Putamen (tissue), 1 donor: ENCODE measurements at regions not wholly inside any gene's neighbourhood (a gene's known extent, or its start where the extent isn't known, plus 50 kb on each side); places are given as distances from the start of the nearest gene placed in this dataset.

Experiments used
- DNase-seq: peaks from one replicate; pipeline ENCODE4 v3.0.0-alpha.2; 2016; ENCODE audit warnings: low spot score

DNA sequence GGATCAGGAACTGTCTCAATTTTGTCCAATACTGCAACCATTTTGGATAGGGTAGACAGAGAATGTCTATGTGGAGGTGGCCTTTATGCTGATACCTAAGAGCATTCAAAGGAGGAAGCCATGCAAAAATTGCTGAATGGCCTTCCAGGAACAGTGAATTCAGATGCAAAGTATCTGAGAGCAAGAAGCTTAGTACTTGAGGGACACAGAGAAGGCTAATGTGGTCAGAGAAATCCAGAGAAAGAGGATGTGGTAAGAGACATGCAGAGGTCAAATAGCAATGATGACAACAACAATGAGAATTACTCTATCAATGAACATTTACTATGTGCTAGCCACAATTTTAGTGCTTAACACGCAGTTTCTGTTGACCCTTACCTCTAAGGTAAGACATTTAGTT lies 785.6 kb upstream of the KLHL1 start:
- no peak for DNase-seq

DNA sequence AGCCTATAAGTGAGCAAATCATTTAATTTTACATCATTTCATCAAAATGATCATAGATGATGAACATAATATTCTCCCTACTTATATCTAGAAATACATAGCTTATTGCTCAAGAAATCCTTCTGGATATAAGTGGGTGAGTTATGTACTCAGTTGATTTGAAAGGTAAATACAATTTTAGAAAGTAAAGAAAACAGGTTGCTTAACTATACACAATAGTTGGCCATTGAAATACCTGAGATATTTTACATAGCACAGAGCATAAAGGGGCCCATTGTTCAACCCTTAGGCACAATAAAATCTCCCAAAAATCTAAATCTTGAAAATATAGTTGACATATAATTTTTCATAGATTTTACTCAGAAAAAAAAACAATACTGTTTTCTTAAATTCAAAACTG lies 782.0 kb upstream of the KLHL1 start:
- DNase-seq: no peak

DNA sequence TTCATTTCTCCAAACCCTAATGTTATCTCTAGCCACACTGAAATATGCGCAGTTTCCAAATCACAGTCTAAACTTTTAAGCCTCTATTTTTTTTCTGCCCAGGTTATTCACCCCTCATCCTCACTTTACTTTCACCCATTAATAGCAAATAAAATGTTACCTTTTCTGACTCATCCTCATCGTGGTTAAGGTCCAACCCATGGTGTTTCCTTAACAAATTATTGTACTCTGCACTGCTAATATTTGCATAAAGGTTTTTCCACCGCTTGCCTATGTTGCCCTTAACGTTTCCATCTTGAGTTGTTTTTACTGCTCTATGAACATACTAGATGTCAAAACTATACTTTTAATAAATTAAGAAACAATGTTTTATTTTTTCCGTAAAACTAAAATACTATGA lies 780.9 kb upstream of the KLHL1 start:
- no peak for DNase-seq

DNA sequence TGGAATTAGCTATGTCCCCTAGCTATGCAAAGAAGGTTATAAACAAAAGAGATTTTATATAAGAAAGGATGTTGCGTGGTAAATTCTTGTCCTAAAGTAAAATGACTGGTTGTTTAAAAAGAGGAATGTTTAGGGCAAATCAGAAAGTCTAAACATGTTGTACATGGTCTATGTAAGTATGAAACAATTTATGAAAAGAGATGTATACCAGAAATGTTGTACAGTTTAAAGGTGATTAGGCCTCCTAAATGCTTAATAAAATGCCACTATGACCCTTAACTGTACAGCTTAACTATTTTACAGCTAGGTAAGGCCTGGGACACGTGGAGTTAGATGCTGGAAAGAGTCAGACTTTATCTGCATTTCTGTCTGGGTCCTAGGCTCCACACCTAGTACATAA lies 775.9 kb upstream of the KLHL1 start:
- DNase-seq: no peak

DNA sequence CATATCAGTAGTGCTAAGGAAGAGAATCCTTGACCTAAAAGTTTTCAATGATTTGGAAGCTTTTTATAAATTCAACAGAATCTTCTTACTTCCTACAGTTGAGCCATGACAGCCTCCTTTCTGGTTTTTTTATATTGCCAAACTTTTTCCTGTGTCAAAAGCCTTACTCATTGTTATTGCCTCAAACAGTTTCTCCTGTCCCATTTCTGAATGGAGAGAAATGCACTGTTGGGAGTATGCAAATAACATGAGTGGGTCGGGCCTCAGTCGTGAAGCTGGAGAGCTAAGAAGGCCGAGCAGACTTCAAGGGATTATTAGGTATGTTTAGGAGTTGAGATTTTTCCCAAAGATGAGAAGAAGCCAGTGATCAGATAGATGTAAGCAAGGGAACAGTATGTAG lies 766.4 kb upstream of the KLHL1 start:
- no peak for DNase-seq

DNA sequence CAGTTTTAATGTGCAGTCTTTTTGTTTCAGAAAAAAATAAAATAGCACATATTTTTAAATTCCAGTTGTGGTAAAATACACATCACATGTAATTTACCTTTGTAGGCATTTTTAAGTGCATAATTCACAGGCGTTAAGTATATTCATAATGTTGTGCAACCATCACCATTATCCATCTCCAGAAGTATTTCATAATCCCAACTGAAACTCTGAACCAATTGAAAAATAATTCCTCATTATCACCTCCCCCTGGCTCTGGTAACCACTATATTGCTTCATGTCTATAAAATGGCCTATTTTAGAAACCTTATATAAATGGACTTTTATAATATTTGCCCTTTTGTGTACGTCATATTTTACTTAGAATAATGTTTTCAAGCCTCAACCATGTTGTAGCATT lies 756.5 kb upstream of the KLHL1 start:
- DNase-seq: no peak

DNA sequence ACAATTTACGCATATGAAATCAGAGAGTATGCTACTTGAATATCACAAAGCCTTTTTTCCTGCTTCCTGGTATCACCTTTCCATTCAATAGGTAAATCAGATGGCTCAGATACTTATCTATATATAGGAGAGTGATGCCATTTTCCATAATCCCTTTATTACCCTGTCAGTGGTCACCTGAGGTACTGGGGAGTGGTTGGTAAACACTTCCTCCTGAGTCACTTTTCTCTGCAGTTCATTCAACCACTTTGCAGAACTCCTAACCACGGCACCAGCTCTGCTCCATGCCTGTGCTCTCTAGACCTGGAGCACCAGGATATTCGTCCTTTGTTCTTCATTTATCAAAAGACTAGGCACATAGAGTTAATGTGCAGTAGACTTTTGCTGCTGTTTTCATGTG lies 748.5 kb upstream of the KLHL1 start:
- no peak for DNase-seq

DNA sequence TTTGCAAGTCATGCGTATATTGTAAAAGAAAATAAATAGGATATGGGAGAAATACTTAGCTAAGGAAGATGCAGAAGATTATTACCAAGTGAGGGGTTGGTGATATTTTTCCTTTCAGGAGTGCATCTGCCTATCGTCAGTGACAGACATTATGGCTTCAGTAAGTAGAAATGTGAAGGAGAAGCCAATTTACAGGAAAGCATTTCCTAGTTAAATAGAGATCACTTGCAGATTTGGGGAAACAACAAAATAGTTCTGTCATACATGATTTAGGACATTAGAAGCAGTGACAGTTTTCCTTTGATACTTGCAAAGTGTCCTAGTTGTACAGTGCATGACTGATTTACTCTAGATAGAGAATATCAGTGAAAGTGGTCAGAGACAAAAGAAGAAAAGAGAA lies 747.8 kb upstream of the KLHL1 start:
- DNase-seq: no peak

DNA sequence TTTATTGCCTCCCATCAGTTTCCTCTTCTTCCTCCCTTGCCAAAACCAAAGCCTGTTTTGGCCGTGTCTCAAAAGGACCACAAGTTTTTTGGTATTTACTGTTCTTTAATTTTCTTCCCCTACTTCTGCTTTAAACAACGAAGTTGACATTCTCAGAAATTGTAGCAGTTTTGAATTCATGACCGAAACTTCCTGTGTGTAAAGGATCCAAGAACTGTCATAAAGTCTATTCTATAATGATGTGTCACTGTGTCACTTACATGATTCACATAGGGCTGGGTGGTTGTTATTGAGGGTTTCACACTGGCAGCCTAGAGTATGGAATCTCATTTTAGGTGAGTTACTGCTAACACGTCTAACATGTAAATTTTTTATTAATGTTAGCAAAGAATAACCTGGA lies 741.0 kb upstream of the KLHL1 start:
- DNase-seq: no peak

DNA sequence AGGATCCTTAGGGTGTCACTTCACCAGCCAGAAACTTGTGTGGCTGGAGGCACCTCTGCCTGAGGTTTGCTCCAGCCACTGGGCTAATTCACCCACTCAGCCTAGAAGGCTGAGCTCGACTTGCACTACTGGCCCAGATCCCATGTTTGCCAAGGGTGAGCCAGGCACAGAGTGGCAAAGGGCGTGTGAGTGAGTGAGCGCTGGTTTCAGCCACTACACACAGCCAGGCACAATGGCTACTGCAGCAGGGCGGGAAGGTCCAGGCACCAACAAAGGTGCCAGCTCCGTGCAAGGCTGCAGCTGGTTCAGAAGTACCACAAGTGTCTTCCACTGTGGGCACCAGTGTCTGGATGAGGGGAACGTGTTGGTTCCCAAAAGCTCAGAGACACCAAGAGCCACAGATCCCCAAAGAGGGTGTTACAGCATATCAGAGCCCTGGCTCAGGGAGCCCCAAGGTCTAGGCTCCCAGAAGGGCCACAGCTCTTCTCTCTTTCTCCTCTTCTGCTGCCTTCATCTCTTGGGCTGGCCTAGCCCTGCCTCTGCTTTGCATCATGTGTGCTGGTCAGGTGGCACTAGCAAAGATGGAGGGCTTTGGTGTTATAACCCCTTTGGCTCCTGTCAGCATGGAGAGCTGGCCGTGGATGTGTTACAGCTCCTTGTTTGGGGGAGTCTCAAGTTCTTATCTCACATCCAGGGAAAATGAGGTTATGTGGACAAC lies 736.3 kb upstream of the KLHL1 start:
- DNase-seq: no peak

DNA sequence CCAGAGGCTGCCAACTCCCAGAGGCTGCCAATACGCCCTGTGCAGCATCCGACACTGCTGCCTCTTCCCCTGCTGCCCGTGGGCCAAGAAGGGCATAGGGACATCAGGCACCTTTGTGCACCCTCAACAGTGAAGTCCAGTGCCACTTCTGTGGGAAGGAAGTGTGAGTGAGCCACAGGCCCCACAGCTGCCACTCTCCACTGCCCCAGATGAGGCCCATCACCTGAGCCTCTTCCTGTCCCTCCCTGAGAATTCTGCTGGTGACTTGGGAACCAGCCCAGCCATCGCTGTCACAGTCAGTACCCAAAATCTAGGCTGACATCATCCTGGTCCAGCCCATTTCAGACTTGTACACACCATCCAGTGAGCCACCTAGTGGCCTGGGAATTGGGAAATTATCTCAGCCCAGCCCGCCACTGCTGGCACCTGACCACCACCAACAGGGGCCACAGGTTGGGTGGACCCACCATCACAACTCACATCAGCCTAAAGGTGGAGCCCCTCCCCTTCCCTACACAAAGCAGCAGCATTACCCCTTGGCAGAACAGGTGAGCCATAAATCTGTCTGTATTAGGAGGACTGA lies 733.9 kb upstream of the KLHL1 start:
- no peak for DNase-seq

DNA sequence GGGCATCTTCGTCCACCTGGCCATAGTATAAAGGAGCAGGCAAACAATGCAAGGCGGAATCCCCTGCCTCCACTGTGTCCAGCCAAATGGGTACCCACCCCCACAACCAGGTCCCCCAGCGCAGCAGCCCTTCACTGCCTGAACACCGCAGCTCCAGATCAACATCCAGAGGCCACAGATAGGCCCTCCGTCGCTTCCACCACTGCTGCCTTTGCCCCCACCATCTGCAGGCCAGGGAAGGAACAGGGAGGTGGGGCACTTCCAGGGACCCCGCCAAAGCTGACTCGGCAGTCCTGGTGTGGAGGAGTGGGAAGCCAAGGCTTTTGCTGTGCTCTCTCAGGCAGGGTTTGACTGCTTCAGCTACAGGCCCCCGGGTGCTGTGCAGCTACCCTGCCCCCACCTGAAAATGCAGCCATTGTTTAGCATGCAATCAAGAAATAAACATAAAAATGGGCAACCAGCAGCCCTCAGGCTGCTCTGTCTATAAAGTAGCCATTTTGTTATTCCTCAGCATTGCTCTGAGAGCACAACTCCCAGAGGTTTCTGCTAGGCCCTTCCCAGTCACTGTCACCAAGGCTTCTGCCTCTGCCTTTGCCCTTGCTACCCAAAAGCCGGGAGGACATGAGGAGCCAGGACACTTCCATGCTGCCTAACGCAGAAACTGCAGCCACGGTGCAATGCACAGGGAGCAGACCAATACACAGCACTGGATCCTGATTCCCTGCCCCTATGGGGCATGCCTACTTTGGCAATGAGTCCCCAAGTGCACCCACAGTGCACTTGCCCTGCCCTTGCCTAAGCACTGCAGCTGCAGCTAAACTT lies 733.2 kb upstream of the KLHL1 start:
- DNase-seq: no peak

DNA sequence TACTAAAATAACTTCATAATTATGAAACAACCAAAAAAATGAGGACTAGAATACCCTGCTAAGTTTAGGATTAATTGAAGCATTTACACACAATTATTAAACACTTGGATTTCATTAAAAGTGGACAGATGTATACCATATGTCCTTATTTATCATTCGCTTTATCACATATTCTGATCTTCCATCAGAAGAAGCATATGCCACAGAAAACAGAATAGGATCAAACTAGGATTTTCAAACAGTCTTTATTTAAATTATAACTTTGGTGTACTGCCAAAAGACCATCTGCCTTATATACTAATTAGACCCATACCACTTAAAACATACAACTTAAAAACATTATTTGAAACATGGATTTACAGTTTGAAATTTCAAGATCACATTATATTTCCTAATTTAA lies 727.1 kb upstream of the KLHL1 start:
- no peak for DNase-seq

DNA sequence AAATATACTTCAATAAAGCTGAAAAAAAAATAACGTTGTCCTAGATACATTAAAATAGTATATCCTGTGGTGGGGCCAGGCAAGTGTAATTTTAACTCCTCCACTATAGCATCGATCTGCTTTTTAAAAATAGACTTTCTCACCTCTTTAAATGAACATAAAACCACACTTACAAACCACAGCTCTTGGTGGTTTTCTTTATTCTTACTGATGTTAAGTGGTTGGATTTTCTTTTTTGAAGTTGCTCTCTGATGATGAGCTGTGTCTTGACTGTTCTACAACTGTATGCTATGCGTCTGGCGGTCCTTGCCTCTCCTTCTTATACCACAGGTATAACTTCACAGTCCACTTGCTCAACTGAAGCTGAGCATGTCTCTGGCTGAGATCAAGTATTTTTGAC lies 721.5 kb upstream of the KLHL1 start:
- DNase-seq: no peak

DNA sequence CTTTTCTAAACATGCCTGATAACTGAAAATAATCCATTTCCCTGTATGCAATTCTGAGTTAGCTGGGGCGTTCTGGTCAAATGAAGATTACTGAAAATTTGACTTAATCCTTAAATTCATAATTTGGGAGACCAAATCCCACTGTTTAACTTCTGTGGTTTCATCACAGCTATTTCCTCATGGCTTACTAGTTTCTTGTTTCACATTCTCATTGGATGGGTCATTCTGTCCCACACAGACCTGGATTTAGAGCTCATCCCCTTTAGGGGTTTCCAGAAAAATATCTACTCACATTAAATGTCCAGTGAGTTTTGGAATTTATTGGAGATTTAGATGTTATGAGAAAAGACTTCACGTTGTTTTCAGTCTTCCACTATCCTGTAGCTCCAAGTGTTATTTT lies 709.3 kb upstream of the KLHL1 start:
- DNase-seq: no peak

DNA sequence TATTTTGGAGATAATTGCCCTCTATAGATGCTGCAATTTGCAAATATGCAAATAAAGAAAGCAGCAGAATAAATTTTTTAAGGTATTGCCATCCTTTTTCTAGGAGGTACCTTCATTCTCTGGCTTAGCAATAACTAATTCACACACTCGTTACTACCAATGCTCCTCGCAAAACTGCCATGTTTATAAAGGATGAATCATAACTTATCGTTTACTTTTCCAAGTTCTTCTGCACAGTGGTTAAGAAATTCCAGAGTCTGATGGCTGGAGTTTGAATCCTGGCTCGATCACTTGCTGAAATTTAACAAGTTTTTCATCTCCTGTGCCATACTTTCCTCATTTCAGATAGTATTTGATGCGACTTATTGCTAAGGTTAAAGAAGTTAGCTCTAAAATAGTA lies 708.6 kb upstream of the KLHL1 start:
- DNase-seq: no peak

DNA sequence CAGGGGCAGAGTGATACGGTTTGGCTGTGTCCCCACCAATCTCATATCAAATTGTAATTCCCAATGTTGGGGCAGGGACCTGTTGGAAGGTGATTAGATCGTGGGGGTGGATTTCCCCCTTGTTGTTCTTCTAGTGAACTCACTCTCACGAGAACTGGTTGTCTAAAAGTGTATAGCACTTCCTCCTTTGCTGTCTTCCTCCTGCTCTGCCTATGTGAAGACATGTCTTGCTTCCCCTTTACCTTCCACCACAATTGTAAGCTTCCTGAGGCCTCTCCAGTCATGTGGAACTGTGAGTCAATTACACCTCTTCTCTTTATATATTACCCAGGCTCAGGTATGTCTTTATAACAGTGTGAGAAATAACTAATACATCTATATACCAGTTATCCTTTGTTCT lies 706.4 kb upstream of the KLHL1 start:
- no peak for DNase-seq

DNA sequence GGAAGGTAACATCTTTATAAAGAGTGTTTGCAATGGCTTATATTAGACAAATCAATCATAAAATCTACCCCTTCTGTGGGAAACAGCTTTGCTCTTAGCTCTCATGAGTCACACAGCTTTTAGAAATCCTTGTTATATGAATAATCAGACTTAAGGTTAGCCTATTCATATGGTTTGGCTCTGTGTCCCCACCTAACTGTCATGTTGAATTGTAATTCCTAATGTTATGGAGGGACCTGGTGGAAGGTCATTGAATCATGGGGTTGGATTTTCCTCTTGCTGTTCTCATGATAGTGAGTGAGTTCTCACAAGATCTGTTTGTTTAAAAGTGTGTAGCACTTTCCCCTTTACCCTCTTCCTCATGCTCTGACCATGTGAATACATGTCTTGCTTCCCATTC lies 704.2 kb upstream of the KLHL1 start:
- DNase-seq: no peak

DNA sequence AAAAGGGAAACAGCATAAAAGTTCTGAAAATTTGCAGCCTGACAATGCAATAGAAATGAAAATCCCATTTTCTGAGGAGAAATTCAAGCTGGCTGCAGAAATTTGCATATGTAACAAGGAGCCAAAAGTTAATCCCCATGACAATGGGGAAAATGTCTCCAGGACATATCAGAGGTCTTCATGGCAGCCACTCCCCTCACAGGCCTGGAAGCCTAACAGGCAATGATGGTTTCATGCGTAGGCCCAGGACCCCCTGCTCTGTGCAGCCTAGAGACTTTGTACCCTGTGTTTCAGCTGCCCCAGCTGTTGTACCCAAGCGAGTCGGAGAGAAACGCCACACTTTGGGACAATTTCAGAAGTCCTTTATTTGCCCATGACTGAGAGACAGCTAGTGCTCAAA lies 701.3 kb upstream of the KLHL1 start:
- no peak for DNase-seq

DNA sequence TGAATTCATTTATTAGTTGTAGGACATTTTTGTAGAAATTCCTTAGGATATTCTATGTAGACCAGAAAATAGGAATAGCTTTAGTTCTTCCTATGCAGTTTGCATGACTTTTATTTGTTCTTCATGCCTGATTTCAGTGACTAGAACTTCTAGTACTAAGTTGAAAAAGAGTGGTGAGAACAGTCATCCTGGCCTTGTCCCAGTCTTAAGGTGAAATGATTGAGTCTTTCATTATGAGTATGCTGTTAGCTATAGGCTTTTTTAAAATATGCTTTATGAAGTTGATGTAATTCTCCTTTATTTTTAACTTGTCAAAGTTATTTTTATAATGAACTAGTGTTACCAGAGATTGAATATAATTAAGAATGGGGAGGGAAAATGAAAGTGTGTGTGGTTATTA lies 690.1 kb upstream of the KLHL1 start:
- no peak for DNase-seq

DNA sequence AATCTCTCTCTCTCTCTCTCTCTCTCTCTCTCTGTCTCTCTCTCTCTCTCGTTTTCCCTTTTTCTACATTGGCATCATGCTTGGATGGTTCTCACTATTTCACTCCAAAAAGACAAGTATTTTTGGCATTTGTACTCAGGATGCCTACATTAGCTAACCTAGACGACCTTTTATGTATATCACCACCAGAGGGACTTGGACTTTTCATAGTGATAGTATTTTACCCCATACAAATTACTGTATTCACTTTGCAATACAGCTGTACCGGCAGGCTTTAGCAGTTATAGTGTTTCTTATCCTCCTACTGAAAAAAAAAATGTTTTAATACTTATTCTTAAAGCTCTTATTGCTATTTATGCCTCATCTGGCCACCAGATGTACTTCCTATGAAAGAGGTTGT lies 687.2 kb upstream of the KLHL1 start:
- DNase-seq: no peak

DNA sequence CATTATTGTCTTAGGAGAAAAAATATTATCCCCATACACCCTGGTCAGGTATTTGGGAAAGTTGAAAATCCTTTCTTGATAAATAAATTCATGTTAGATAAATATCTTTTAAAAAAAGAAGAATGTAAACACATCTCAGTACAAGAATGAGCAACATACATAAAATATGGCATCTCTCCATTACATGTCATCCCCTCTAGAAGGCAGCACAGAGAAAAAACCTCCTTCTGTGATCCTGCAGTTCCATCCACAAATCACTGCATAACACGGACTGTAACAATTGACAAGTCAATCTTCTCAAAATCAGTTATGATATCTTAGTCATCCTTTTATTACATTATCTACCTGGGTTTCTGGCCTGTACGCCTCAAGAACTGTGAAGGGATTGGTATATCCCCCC lies 683.9 kb upstream of the KLHL1 start:
- no peak for DNase-seq

DNA sequence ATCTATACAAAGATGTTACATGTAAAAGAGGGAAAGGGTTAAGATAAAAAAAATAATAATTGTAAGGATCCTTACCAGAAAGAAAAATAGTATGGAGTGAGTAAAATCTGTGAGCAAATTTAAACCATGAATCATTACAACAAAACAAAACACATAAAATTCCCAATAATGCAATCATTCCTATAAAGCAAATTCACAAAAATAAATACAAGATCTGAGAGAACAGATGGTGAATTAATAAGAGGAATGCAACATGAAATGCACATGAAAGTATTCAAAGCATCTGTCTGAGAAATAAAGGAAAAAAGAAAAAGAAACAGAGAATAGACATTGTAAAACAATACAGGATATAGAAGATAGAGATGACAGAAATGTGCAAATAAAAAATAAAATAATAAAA lies 681.5 kb upstream of the KLHL1 start:
- no peak for DNase-seq

DNA sequence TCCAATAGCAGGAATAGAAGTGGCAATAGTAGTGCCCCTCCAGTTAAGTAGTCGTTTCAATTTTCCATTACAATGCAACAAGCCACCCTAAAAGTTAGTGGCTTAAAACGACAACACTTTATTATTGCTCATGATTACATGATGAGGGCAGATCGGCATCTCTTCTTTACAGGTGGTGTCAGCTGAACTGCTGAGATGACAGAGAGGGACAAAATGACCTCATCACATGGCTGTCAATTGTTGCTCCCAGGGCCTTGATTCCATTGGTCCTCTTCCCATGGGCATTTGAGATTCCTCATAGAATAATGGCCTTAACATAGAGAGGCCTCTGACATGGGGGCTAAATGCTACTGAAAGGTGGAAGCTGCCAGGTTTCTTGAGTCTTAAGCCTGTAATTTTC lies 679.8 kb upstream of the KLHL1 start:
- DNase-seq: no peak
